ENCODE measurements at regions not wholly inside any gene's neighbourhood (a gene's known extent, or its start where the extent isn't known, plus 50 kb on each side); places are given as distances from the start of the nearest gene placed in this dataset.

GRCh38 chrX:150034788-150035187, 96.5 kb upstream of the EOLA2 start:
- TF ChIP-seq CTCF (conservative IDR thresholded peaks at IDR 0.05), result no peak
- no peak for DNase-seq

More at GRCh38 chrX:150034788-150035187, 96.5 kb upstream of the EOLA2 start:
- Histone ChIP-seq H2BK15ac (ENCODE audit: low read depth, low read length) (no peak overlapping the region), H2AK5ac (ENCODE audit: insufficient read length, low read length) (no peak overlapping the region), H2BK20ac (ENCODE audit: low read depth, low read length, poor library complexity, severe bottlenecking) (no peak overlapping the region), H3K23ac (ENCODE audit: insufficient read length, low read depth, low read length) (no peak overlapping the region), H3K4me1 (ENCODE audit: insufficient read depth, low read length) (no peaks in the 10 kb centered on the region), H4K8ac (replicated peaks; ENCODE audit: insufficient read length, low read depth, low read length) (no peak overlapping the region), H3K14ac (ENCODE audit: insufficient read depth, low read length) (no peak overlapping the region), H3K4me2 (ENCODE audit: insufficient read depth, insufficient read length, low read length) (no peak overlapping the region), H3K4ac (ENCODE audit: low read depth, low read length) (no peak overlapping the region), H3K23me2 (ENCODE audit: insufficient read length, low read depth, low read length, poor library complexity, severe bottlenecking) (no peaks in the 10 kb centered on the region), H2BK120ac (ENCODE audit: low read depth, low read length, poor library complexity, severe bottlenecking) (no peak overlapping the region), H4K20me1 (ENCODE audit: control insufficient read depth, insufficient read depth, insufficient read length) (no peaks in the 10 kb centered on the region), H3K79me2 (ENCODE audit: insufficient read depth, low read length) (no peaks in the 10 kb centered on the region), H2AFZ (ENCODE audit: low read length) (no peak overlapping the region), H3K27ac (ENCODE audit: insufficient read length, low read depth, low read length) (no peak overlapping the region), H3K9ac (ENCODE audit: extremely low read depth, insufficient read length, low read length) (no peak overlapping the region), H4K91ac (ENCODE audit: insufficient read length, low read depth, low read length) (no peak overlapping the region), H3T11ph (ENCODE audit: low read length) (no peak overlapping the region), H3K56ac (ENCODE audit: insufficient read length, low read depth, low read length) (no peak overlapping the region), H3K27me3 (ENCODE audit: insufficient read depth, low read length) (no peaks in the 10 kb centered on the region), H2BK5ac (ENCODE audit: insufficient read length, low read length) (no peak overlapping the region), H3K79me1 (ENCODE audit: insufficient read depth, low read depth, low read length, poor library complexity, severe bottlenecking) (no peaks in the 10 kb centered on the region), H3K18ac (ENCODE audit: insufficient read length, low read depth, low read length) (no peak overlapping the region), H4K5ac (ENCODE audit: insufficient read length, low read depth, low read length) (no peak overlapping the region), H3K9me3 (ENCODE audit: control insufficient read depth, low read depth, low read length) (peaks cover 12% of the 10 kb centered on the region), H2BK12ac (ENCODE audit: insufficient read length, low read depth, low read length) (no peak overlapping the region)
- peaks cover 12% of the 10 kb centered on the region for H3K27me3 Mint-ChIP-seq (ENCODE audit: low read depth)
- no peak overlapping the region for H3K4me3 Mint-ChIP-seq
- no CpG with 5 or more reads among the region's 2 CpGs for WGBS (ENCODE audit: extremely low coverage, insufficient read length, low lambda C conversion rate)
- no peaks in the 10 kb centered on the region; a peak in 2 of 7 replicates for H3K36me3 Mint-ChIP-seq (ENCODE audit: insufficient read depth in 1 of 3, low read depth in 3 of 3)
- peaks cover 62 to 67% of the 10 kb centered on the region in 2 experiments for H3K9me3 Mint-ChIP-seq
- H3K4me1 Mint-ChIP-seq, result peaks cover 8 to 10% of the 10 kb centered on the region in 2 experiments
- no peak overlapping the region for H3K27ac Mint-ChIP-seq
